Esophagus muscularis mucosa (tissue), 4 donors: ENCODE measurements at regions not wholly inside any gene's neighbourhood (a gene's known extent, or its start where the extent isn't known, plus 50 kb on each side); places are given as distances from the start of the nearest gene placed in this dataset.

Experiments
- DNase-seq: peaks from one replicate; pipeline ENCODE4 v3.0.0-alpha.2; 2017; ENCODE audit errors: extremely low spot score
- H3K27ac ChIP-seq, 4 donors: fragments of 200-600 bp; sonication (generic); replicated peaks in 1 of 4; 1 replicate in 3 of 4; 2 replicates in 1 of 4; pipeline ENCODE4 v1.5.1; 2016 to 2019; ENCODE audit warnings: mild to moderate bottlenecking in 1 of 4
- H3K27me3 ChIP-seq, 4 donors: fragments of 200-600 bp; sonication (generic); one replicate each; pipeline versions ENCODE4 v1.5.1 to v1.6.0; 2016 to 2019
- H3K36me3 ChIP-seq, 4 donors: fragments of 200-600 bp; sonication (generic); one replicate each; pipeline ENCODE4 v1.5.1; 2016 to 2019
- H3K4me1 ChIP-seq, 4 donors: fragments of 200-600 bp; sonication (generic); one replicate each; pipeline ENCODE4 v1.5.1; 2016 to 2019
- H3K4me3 ChIP-seq, 4 donors: fragments of 200-600 bp; sonication (generic); 1 replicate in 2 of 4; 2 replicates in 2 of 4; pipeline ENCODE4 v1.5.1; 2016 to 2019; ENCODE audit warnings: mild to moderate bottlenecking in 4 of 4, moderate library complexity in 1 of 4
- H3K9me3 ChIP-seq, 4 donors: fragments of 200-600 bp; sonication (generic); 1 replicate in 3 of 4; 2 replicates in 1 of 4; pipeline ENCODE4 v1.5.1; 2016 to 2019
- EP300 ChIP-seq: sonication (generic); formaldehyde crosslinking; IDR thresholded peaks from one replicate; pipeline ENCODE4 v1.6.1; 2017; ENCODE audit warnings: antibody characterized with exemption
- POLR2A ChIP-seq: fragments of 450-650 bp; IDR thresholded peaks from one replicate; pipeline ENCODE4 v1.6.1; 2017; ENCODE audit warnings: antibody characterized with exemption, moderate library complexity, mild to moderate bottlenecking, low read depth
- POLR2AphosphoS5 ChIP-seq, 2 donors: sonication (generic); formaldehyde crosslinking; IDR thresholded peaks; one replicate each; pipeline ENCODE4 v1.6.1; 2017; ENCODE audit warnings: antibody characterized with exemption in 2 of 2
- WGBS: methylation state at CpG from one replicate; pipeline ENCODE4 v1.1.5; 2018; 5-methylcytosine and 5-hydroxymethylcytosine counted together
- intact Hi-C: fragments of 100-400 bp; cut with DNase I; formaldehyde crosslinking; loops from one replicate; pipeline ENCODE4 v1.15.1; 2023
- TF ChIP-seq, protein P1 (sequence below), 3 experiments: fragments of 200-600 bp in 2 of 3; fragments of 450-650 bp in 1 of 3; sonication (generic) in 2 of 3; IDR thresholded peaks; one replicate each; pipeline ENCODE4 v1.5.1; 2017 to 2019; ENCODE audit warnings: antibody characterized with exemption in 3 of 3, mild to moderate bottlenecking in 2 of 3, moderate library complexity in 1 of 3

DNA sequence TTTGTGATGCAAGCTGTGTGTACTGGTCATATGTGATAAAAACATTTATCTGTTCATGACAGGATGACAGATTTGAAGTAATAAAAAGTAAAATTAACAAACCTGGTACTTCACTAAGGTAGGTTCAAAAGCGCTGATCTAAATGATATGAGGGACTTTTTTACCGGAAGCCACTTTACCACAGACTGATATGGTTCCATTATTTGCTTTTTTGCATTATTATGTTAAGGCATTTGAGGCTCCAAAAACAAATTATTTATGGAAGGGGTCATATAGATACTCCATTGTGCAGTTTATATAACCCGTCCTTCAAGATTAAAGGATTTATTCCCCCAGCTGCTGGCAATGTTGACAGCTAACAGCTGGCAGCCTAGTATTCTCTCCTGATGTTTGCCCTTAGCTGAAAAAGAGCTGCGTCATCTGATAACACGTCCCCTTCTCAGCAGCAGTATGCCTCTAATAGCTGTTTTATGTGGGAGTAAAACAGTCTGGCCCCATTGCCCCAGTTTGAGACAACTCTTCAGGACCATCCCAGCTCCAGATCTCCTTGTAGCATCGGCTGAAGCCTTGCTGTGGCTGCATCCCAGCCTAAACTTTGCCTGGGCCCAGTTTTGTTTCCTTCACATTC is 84.8 kb upstream of the XIRP2 start:
- Histone ChIP-seq H3K4me3 (no peak overlapping the region), H3K4me1 (no peaks in the 10 kb centered on the region), H3K27me3 (no peaks in the 10 kb centered on the region), H3K9me3 (no peaks in the 10 kb centered on the region), H3K36me3 (no peaks in the 10 kb centered on the region), H3K27ac (no peak overlapping the region)
- WGBS, result 33% methylated on average over 6 of the region's 6 CpGs
- TF ChIP-seq, protein P1, sequence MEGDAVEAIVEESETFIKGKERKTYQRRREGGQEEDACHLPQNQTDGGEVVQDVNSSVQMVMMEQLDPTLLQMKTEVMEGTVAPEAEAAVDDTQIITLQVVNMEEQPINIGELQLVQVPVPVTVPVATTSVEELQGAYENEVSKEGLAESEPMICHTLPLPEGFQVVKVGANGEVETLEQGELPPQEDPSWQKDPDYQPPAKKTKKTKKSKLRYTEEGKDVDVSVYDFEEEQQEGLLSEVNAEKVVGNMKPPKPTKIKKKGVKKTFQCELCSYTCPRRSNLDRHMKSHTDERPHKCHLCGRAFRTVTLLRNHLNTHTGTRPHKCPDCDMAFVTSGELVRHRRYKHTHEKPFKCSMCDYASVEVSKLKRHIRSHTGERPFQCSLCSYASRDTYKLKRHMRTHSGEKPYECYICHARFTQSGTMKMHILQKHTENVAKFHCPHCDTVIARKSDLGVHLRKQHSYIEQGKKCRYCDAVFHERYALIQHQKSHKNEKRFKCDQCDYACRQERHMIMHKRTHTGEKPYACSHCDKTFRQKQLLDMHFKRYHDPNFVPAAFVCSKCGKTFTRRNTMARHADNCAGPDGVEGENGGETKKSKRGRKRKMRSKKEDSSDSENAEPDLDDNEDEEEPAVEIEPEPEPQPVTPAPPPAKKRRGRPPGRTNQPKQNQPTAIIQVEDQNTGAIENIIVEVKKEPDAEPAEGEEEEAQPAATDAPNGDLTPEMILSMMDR (IDR thresholded peaks at IDR 0.05), result no peak
- no peak for TF ChIP-seq POLR2A
- TF ChIP-seq POLR2AphosphoS5 (IDR thresholded peaks at IDR 0.05), result no peak
- no peak for TF ChIP-seq EP300
- no peak for DNase-seq
- intact Hi-C loops, result no loop called here

DNA sequence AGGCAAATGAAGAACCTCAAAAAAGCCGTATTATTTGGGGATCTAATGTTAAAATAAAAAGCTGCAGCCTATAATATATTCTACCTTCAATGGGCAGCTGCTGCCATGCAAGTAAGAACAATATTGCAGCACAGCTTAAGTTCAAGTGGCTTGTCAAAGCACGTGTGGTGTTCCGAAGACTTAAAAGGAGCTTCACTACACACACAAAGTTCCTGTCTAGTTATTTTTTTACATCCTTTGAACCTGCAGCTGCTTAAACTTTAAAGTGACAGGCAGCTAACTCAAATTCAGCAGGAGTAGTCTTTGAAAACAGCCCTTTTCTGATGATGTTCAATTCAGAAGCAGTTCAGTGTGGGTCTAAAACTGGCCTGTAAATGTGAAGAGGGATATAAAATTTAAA is 85.8 kb upstream of the XIRP2 start:
- H3K4me1 ChIP-seq, result no peaks in the 10 kb centered on the region
- WGBS, result 42% methylated on average over 3 of the region's 3 CpGs
- no peak overlapping the region for H3K27ac ChIP-seq
- no peak overlapping the region for H3K4me3 ChIP-seq
- no peaks in the 10 kb centered on the region for H3K27me3 ChIP-seq
- DNase-seq, result no peak
- no peaks in the 10 kb centered on the region for H3K36me3 ChIP-seq
- TF ChIP-seq POLR2AphosphoS5 (IDR thresholded peaks at IDR 0.05) (no peak), POLR2A (no peak), EP300 (no peak)
- TF ChIP-seq, protein P1 (IDR thresholded peaks at IDR 0.05), result no peak
- intact Hi-C loops, result no loop called here
- H3K9me3 ChIP-seq, result no peaks in the 10 kb centered on the region

DNA sequence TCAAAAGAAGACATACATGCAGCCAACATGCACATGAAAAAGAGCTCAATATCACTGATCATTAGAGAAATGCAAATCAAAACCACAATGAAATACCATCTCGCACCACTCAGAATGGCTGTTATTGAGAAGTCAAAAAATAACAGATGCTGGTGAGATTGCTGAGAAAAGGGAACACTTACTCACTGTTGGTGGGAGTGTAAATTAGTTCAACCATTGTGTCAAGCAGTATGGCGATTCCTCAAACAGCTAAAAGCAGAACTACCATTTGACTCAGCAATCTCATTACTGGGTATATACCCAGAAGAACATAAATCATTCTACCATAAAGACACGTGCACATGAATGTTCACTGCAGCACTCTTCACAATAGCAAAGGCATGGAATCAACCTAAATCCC is 95.5 kb upstream of the XIRP2 start:
- no peaks in the 10 kb centered on the region for H3K27me3 ChIP-seq
- peaks cover 0 to 9% (median 8%) of the 10 kb centered on the region in 4 donors for H3K9me3 ChIP-seq
- no peaks in the 10 kb centered on the region for H3K4me1 ChIP-seq
- no peak for DNase-seq
- TF ChIP-seq POLR2AphosphoS5 (IDR thresholded peaks at IDR 0.05), result no peak
- TF ChIP-seq POLR2A, result no peak
- TF ChIP-seq, protein P1 (IDR thresholded peaks at IDR 0.05), result no peak
- TF ChIP-seq EP300, result no peak
- no peaks in the 10 kb centered on the region for H3K36me3 ChIP-seq
- 71% methylated on average over 3 of the region's 3 CpGs for WGBS
- no peak overlapping the region for H3K27ac ChIP-seq
- intact Hi-C loops, result no loop called here
- H3K4me3 ChIP-seq, result no peak overlapping the region

DNA sequence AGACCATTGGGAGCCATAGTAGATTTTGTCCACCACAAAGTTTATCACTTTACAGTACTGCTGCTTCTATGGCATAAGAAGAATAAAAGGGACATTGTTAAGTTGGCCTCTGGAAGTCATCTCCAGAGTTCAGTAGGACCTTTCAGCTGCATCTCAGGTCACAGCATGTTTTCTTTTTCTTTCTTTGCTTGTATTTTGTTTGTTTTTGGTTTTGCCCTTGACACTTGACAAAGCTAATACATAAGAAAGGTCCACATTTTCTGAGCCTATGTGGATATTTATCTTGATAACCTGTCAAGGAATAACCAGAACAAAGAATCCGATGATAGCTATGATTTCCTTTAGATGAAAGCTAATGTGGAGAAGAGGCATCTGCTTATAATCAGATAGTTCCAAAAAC is 101.6 kb upstream of the XIRP2 start:
- Histone ChIP-seq H3K27me3 (no peaks in the 10 kb centered on the region), H3K36me3 (no peaks in the 10 kb centered on the region), H3K27ac (no peak overlapping the region), H3K9me3 (no peaks in the 10 kb centered on the region), H3K4me1 (no peaks in the 10 kb centered on the region), H3K4me3 (no peak overlapping the region)
- WGBS, result 52% methylated on average over 1 of the region's 1 CpG
- DNase-seq, result no peak
- intact Hi-C loops, result no loop called here
- TF ChIP-seq EP300 (no peak), POLR2A (no peak), POLR2AphosphoS5 (IDR thresholded peaks at IDR 0.05) (no peak)
- TF ChIP-seq, protein P1 (IDR thresholded peaks at IDR 0.05), result no peak
